ENCODE measurements at regions not wholly inside any gene's neighbourhood (a gene's known extent, or its start where the extent isn't known, plus 50 kb on each side); places are given as distances from the start of the nearest gene placed in this dataset.

DNA sequence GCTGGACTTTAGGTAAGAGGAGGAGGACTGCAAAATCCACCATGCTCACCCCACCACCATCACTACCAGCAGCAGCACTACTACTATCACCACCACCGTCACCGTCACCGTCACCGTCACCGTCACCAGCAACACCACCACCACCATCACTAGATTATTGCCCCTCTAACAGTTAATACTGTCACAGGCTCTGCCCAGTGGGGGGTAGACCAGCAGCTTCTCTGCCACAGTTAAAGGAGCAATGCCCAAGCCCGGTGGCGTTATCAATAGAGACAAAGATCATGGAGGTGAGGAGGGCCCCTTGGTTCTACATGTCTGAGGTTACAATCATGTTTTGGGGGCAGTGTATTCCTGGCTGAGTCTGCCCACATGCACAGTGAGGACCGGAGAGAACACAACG is 184.4 kb upstream of the DYNLRB2 start:
- DNase-seq (ENCODE audit: low read depth) = no peak

DNA sequence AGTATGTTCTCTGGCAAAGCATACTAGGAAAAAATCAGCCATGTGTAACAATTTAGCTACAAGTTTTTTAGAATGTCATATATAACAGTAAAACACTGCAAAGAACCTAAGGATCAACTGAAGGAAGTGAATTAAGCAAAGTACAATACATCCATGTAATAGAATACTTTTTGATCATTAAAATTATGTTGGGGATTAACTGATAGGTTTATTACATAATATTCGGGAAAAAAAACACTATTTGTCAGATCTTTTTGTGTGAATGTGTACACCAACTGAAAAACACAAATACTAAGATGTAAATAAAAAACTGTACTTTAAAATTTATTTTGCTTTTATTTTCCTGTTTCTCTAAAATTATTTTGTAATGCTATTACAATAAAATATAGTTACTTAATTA is 185.5 kb upstream of the DYNLRB2 start:
- no peak for DNase-seq (ENCODE audit: low read depth)

DNA sequence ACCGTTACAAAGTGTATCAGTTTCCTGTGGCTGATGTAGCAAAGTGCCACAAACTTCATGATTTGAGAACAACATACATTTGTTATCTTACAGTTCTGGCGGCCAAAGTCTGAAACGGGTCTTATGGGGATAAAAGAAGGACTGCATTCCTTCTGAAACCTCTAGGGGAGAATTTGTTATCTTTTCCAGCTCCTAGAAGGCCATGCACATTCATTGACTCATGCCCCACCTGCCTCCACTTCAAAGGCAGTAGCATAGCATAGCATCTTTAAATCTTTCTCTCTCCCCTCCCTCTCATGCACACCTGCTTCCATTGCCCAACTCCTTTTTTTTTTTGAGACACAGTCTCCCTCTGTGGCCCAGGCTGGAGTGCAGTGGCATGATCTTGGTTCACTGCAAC is 190.7 kb upstream of the DYNLRB2 start:
- DNase-seq (ENCODE audit: low read depth) = no peak

- DNase-seq (ENCODE audit: low read depth) = no peak
These were observed 192.9 kb upstream of the DYNLRB2 start for GRCh38 chr16:80347900-80348299.

GRCh38 chr16:80347002-80347401 is 193.8 kb upstream of the DYNLRB2 start:
- no peak for DNase-seq (ENCODE audit: low read depth)

DNA sequence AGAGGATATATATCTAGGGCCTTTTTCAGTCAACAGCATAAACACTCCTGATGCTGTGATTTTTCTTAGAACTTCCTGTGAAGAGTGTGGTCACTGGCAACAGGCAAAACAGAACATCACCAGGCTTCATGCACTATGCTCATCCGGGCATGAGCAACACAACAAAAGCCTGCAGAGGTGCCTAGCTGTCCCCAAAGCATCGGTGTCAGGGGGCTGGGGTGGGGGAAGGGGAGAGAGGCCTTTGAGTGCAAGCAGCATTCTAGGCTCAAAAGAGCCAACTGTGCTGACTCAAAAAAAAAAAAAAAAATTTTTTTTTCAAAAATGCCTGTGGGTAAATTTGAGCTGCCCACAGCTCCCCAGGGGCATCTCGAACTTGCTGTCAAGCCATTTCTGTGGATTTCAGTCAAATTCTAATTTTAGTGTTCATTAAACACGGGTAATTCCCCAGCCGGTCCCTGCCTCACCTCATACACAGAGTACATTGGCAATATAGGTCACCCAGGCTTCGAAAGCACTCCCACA is 194.6 kb upstream of the DYNLRB2 start:
- DNase-seq (ENCODE audit: low read depth) = no peak

DNA sequence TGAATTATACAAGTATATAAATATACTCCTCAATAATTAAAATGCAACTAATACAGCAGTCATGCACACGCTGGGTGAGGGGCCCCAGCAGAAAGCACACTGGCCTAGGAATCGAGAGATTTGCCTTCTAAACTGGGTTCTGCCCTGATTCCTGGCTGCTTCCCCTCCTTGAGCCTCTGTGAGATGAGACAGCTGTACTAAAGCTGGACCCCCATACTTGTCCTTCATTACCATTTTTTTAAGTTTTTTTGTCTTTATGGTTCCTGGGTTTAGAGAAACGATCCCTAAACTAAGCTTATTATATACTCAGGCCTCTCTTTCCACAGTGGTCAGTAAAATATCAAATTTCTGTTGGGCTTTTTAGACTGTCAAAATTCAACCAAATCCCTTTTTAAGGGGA is 195.1 kb upstream of the DYNLRB2 start:
- no peak for DNase-seq (ENCODE audit: low read depth)

GRCh38 chr16:80344570-80344969 is 196.2 kb upstream of the DYNLRB2 start:
- DNase-seq (ENCODE audit: low read depth) = no peak

DNA sequence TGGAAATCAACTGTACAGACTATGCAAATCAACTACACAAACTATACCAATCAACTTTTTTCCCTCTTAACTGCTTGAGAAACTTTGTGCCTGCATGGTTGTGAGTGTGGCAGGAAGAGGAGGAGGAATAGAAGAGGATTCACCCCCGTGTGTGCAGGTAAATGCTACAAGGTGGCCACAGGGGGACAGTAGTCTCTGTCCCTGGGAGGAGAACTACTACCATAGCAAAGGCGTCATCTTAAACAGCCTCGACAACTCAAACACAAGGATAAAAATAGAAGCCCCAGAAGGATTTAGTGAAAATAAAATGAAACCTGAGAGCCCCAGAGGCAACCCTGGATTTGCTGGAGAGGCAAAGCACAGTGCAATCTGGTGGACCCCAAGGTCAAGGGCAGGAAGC is 199.5 kb upstream of the DYNLRB2 start:
- DNase-seq (ENCODE audit: low read depth) = no peak

DNA sequence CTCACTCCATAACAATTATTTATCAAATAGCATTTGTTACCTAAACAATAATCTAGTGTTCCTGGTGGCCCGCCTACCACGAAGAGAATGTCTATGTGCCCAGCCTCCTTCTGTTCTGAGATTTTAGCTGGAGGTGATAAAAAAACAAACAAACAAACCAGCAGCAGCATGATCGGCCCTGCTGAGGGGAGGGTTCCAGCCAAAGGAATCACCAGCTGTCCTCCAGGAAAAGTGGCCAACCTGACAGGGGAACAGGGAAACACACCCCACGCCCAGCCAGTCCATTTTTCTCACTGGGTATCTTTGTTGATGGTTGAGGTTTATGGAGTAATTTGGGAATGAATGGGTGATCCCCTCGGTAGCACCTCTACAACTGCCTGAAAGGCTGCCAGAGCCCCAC is 203.0 kb upstream of the DYNLRB2 start:
- no peak for DNase-seq (ENCODE audit: low read depth)

DNA sequence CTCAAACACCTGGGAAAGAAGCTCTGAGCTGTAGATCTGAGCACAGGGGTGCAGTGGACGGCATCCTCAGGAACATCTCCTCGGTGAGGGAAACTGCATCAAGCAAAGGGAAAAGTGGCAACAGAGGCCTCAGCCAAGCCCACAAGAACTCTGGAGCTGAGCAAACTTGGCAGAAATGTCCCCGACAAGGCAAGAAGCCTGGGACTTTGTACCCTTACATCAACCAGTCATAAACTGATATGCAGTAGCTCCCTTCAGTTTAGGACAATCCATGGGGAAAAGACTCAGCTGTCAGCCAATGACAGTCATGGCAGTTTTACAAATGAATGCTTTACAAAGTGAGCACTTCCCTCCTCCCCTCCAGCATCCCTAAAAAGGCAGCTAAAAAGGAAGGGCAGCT is 210.0 kb upstream of the DYNLRB2 start:
- no peak for DNase-seq (ENCODE audit: low read depth)

GRCh38 chr16:80330150-80330549 is 210.6 kb upstream of the DYNLRB2 start:
- DNase-seq (ENCODE audit: low read depth) = no peak

DNA sequence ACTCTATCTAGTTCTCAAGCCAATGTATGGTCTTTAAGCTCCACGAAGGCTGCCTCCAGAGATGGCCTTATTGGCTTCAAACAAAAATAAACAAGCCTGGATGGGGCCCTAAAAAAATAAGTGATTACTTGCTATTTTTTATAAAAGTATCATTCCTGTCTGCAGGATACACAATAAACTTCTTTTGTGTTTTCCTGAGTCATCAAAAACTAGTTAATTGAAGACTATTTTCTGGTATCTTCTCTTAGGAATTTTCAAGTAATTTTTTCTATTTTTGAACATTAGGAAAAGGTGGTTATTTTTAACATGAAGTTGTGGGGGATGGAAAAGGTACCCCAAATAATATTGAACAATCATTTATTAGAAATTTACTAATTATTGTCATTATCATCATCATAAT is 213.1 kb upstream of the DYNLRB2 start:
- no peak for DNase-seq (ENCODE audit: low read depth)

- DNase-seq (ENCODE audit: low read depth) = no peak
These were observed 216.4 kb upstream of the DYNLRB2 start for GRCh38 chr16:80324371-80324770.

DNA sequence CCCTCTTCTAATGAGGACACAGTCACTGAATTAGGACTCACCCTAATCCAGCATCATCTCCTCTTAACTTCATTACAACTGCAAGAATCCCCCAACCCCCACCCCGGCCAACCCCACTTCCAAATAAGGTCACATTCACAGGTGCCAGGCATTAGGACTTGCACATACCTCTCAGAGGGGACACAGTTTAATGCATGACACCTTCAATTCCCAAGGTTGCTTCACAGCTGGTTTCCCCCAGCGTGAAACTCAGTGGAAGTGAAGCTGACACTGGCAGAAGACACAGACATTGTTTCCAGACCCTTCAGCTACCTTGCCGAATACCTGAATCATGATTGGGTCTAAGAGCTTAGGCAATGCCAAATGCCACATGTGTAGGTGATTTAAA is 217.0 kb upstream of the DYNLRB2 start:
- no peak for DNase-seq (ENCODE audit: low read depth)

DNA sequence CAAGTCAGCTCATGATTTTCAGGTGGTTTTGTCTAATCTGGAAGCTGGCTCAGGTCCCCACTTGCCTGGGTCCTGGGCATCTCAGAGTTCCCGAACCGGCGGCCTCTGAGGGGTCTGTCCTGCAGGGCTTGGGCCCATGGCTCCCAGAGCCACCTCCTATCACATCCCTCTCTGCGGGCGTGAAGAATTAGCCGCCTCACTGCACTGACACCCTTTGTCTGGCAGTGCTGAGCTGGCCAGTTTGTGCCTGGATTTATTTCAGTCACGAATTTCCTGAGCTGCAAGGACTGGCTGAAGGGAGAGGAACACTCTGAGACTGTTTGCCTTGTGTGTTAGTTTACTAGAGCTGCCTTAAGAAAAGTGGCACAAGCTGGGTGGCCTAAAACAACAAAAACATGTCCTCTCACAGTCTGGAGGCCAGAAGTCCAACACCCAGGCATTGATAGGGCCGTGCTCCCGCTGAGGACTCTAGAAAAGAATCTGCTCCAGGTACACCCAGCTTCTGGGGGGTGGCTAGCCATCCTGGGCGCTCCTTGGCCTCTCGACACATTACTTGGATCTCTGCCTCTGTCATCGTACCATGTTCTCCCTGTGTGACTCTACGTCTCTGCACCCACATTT is 217.5 kb upstream of the DYNLRB2 start:
- no peak for DNase-seq (ENCODE audit: low read depth)

DNA sequence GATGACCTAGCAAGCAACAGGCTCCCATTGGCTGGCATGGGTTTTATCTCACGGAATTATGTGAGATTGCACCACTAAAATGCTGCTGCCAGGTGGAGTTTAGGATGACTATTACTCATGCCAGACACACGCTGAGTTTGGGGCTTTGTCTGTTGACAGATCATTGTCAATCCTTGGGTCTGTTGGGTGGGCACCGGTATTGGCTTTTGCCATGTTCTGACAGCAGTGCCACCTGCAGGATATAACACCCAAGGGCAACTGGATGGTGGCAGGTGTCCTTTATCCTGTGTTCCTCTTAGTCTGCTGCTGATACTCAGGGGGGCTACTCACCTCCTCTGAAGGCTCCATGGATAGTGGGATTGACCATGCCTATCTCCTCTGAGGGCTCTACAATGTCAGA is 221.6 kb upstream of the DYNLRB2 start:
- DNase-seq (ENCODE audit: low read depth) = no peak

DNA sequence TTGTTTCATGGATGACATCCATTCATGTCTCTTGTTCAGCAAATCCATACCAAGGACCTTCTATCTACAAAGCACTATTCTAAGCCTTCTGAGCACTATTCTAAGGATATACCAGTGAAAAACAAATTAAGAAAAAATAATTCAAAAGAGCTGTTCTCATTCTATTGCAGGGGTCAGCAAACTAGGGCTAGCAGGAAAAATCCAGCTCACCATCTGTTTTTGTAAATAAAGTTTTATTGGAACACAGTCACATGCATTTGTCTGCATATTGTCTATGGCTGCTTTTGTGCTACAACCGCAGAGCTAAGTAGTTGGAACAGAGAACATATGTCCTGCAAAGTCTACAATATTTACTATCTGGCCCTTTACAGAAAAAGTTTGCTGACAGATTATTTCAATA is 222.7 kb upstream of the DYNLRB2 start:
- no peak for DNase-seq (ENCODE audit: low read depth)

- no peak for DNase-seq (ENCODE audit: low read depth)
These were observed 223.2 kb upstream of the DYNLRB2 start for GRCh38 chr16:80317599-80318037.

- no peak for DNase-seq (ENCODE audit: low read depth)
These were observed 223.7 kb upstream of the DYNLRB2 start for GRCh38 chr16:80317116-80317515.

DNA sequence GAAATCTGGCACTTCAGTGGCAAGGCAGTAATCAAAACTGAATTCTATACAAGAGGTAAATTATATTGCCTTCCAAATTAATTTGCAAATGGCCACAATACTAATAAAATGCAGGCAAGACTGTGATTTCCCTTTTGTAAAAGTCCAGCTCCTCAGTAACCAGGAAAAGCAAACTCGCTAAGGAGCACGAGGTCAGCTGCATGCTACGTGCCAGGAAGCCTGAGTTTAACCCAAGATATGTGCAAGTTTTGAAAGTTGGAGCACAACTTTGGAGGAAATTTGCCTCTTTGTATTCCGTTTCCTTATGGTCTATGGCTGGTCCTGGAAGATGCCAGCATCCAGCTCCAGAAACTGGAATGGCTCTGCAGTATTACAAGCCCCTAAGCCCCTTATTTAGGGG is 226.8 kb upstream of the DYNLRB2 start:
- no peak for DNase-seq (ENCODE audit: low read depth)

DNA sequence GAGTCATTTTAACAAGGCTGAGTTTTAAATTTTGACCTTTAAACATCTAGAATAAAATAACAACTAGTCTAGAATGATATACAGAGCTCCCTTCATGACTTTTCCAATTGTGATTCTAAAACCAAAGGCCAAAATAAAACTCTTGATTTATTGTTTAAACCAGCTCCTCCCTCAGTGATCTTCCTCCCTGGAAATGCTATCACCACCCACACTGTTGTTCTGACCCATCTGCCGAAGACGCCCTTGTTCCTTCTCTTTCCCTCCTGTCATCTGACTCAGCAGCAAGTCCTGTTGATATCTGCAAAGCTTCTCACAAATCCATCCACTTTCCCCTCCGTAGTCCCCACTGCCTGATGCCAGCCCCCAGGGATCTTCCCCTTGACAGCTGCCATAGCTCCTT is 231.6 kb upstream of the DYNLRB2 start:
- no peak for DNase-seq (ENCODE audit: low read depth)

DNA sequence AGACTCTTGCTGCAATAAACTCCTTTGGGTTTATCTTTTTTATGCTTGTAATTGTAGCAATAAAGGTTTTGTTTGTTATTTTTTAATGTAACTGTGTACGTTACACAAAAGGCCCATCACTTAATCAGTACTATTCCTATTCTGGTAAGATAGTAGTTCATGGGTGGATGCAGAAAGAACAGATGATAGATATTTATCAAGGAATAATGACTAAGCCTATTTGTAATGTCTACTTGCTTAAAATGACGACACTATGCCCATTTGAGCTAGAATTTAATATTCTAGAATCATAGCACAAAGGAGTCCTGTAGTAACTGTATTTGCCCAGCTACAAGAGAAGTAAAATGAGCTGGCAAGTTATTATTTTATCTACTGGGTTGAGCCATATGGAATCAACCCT is 235.4 kb upstream of the DYNLRB2 start:
- DNase-seq (ENCODE audit: low read depth) = no peak

GRCh38 chr16:80303691-80304090 is 237.1 kb upstream of the DYNLRB2 start:
- DNase-seq (ENCODE audit: low read depth) = no peak

- DNase-seq (ENCODE audit: low read depth) = no peak
These were observed 239.9 kb upstream of the DYNLRB2 start for GRCh38 chr16:80300876-80301275.

All from stimulated activated CD8-positive, alpha-beta memory T cell treated with anti-CD3 and anti-CD28 coated beads, Interleukin-12 subunit alpha, Interleukin-12 subunit beta, amount 100 ng/mL, for 4 hours (primary cell).